ENCODE measurements at regions not wholly inside any gene's neighbourhood (a gene's known extent, or its start where the extent isn't known, plus 50 kb on each side); places are given as distances from the start of the nearest gene placed in this dataset.

DNA sequence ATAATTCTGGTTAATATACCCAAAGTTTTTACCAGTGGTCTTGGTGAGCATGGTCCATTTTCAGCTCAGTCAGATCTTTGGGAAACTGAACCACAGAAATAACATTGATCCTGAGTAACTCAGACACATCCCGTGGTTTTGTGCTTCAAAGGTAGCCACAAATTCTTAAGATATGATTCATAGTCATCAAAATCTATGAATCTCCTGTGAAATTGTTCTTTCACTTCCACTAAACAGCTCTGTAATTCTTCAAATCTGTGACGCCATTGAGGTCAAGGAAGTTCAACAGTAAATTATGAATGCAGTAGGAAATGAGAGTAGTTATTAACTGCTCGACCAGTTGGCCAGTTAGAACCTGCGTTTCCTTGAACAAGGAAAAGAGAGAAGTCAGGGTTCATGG is 147.3 kb downstream of the IRS1 start:
- no peak for DNase-seq

DNA sequence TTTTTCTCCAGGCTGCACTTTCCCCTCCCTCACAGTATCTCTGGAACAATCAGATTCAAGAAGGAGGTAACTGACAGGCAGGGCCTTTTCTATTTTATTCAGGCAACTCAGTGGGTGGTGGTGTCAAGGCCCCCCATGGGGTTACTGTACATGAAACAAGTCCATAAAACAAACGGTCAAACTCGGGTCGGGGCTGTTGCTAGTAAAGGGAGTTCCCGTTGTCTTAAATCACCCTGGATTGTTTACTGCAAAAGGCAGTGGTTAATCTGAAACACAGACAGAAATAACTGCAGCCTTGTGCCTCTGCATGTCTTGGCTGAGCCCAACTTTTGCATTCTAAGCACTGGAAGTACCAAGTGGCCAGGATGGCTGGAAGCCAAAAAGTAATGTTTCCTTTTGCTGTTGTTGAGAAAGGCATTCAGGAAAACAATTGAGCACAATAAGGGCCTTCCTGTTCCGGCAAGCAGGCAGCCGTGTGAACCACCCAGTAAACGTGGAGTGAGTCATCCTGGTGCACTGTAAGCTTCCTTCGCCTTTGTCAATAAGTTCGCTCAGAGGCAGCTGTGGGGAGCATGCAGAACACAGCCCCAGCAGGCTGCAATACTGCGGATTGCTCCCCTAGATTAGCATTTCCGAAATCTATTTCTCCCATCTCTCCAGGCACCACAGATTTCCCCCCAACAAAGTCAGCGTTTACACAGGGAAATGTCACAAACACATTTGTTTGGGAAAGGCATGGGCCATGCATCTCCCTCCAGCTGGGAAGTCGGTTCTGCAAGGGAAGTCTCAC is 149.6 kb downstream of the IRS1 start:
- DNase-seq: peak; percentile 6

DNA sequence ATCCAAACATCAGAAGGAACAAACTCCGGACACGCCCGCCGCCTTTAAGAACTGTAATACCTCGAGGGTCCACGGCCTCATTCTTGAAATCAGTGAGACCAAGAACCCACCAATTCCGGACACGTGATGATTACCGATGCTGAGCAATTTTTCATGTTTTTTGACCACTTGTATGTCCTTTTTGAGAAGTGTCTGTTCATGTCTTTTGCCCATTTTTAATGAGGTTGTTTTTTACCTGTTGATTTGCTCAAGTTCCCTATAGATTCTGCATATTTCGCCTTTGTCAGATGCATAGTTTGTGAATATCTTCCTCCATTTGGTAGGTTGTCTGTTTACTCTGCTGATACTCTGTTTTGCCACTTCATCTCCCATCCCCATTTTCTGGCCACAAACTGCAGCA is 150.4 kb downstream of the IRS1 start:
- no peak for DNase-seq

DNA sequence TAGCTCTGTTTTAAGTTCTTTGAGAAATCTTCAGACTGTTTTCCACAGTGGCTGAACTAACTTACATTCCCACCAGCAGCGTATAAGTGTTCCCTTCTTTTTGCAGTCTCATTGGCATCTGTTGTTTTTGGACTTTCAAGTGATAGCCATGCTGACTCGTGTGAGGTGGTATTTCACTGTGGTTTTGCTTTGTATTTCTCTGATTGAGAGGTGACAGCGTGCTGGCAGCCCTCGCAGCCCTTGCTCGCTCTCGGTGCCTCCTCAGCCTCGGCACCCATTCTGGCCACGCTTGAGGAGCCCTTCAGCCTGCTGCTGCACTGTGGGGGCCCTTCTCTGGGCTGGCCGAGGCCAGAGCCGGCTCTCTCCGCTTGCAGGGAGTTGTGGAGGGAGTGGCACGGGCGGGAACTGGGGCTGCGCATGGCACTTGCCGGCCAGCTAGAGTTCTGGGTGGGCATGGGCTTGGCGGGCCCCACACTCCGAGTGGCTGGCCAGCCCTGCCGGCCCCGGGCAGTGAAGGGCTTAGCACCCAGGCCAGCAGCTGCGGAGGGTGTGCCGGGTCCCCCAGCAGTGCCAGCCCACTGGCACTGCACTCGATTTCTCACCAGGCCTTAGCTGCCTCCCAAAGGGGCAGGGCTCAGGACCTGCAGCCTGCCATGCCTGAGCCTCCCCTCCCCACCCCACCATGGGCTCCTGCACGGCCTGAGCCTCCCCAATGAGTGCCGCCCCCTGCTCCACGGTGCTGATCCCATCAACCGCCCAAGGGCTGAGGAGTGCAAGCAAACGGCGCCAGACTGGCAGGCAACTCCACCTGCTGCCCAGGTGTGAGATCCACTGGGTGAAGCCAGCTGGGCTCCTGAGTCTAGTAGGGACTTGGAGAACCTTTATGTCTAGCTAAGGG is 151.8 kb downstream of the IRS1 start:
- no peak for DNase-seq

DNA sequence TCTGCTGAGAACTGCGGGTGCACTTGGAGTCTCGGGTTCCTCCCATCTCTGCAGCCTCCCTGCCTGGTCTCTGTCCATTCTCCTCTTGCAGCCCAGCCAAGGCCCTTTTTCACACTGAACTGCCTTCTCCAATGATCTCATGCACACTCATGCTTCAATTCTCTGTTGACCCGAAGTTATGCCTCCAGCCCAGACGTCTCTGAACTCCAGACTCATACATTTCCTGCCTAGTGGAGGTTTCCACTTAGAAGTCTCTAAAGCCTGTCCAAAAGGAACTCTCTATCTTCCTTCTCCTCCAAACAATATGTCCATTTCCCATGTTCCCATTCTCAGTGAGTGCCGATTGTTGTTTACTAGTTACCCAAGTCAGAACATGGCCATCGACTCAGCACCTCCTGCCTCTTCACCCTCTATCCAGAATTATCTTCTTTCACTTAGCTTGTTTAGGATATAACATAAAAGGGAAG is 155.2 kb downstream of the IRS1 start:
- no peak for DNase-seq

DNA sequence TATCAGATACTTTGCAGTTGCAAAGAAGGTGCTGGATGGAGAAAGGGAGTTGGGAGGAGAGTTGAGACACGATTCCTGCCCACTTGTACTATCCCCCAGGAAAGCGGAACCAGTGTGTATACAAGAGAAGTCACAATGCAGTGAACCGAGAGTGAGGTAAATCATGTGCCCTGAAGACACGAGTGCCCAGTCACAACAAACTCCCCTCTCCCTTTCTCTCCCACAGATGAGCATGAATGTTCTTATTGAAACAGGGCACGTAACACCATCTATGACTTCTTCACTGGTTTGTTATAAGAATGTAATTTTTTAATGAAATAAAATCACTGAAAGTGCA is 155.7 kb downstream of the IRS1 start:
- no peak for DNase-seq

DNA sequence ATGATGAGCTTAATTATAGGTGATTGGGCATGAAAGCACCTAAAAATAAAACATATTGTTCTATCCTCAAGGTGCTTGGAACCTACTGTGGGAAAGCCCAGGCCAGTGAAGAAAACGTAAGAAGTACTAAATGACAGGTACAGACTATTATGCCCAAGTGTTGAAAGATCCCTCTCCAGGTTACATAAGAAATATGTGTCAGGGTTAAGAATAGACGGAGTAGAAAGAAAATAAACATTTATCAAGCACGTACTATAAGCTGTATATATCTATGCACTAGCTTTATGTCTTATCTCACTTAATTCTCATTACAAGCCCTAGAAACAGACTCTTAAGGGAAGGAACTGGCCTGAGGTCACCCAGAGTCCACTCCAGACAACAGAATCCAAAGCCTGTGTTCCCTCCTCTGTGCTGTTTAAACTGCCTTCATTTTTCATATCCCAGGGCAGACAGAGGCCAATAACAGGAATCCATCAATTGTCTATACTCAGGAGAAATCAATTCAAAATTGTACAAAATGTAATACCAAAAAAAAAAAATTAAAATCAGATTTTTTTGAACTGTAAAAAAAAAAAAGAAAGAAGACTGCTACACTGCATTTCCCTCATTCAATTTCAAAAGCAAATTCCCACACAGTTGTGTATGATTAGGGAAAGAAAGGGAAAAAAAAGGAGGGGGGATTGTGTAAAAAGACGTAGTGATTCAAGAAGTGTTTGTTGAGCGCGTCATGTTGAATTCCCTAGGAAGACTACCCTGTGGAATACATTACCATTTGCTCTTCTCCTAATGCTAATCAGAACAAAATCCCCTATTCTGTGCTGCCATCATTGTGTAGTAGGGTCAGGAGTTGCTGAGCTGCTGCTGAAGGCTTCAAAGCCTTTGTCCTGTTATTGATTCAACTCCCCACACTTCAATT is 156.3 kb downstream of the IRS1 start:
- DNase-seq: no peak

DNA sequence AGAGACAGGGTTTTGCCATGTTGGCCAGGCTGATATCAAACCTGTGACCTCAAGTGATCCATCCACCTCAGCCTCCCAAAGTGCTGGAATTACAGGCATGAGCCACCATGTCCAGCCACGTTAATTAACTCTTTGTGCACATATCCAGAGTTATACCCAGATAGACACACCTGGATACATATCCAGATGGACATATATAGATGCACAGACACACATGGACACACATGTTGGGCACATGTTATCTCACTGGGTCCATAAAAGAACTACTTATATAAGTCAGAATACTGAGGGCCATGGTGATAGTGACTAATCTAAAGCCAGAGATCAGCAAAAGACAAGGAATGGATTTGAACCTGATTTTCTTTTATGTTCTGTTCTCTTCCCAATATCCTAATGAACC is 158.6 kb downstream of the IRS1 start:
- no peak for DNase-seq

DNA sequence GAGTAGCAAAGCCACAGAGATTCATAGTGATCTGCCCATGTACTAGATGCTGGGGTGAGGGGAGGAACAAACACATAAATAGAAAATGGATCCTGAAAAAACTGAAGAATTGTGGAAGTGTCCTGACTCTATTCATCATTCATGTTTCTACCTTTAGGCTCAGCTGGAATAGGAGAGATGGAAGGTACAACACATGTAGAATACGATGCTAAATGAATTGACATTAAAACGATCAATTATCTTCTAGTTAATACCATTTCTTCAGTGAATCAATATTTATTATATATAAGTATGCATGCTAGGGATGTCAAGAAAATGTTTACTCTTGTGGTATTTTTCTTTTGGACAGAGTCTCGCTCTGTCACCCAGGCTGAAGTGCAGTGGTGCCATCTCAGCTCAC is 159.1 kb downstream of the IRS1 start:
- no peak for DNase-seq

DNA sequence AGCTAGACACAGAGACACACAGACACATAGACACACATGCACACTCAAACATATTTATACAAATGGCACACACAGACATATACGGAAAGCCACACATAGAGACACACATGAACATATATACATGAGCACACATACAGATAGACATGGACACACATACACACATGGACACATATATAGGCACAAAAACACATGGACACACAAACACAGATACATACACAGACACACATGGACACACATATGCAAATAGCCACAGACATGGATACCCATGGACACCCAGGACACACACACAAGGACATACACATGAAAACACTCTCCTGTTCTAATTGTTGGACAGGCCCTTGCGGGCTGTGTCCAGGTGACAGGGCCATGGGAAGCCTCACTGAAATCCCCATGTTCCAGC is 160.1 kb downstream of the IRS1 start:
- no peak for DNase-seq

DNA sequence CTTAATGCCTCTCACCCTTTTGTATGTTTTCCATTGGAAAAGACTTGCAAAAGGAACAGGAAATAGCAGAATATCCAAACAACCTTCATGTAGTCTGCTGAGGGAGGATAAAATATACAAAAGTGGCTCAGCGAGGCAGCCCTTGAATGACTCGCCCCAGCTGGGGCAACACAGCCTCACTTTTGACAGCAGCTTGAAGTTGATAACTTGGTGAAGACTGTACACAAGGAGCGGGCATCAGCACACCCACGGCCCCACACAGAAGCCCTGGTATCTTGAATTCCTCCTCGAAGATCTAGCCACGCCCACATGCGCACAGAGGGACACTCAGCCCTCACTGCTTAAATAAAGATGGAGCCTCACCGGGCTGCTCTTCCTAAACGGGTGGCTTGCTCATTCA is 161.0 kb downstream of the IRS1 start:
- DNase-seq: no peak

DNA sequence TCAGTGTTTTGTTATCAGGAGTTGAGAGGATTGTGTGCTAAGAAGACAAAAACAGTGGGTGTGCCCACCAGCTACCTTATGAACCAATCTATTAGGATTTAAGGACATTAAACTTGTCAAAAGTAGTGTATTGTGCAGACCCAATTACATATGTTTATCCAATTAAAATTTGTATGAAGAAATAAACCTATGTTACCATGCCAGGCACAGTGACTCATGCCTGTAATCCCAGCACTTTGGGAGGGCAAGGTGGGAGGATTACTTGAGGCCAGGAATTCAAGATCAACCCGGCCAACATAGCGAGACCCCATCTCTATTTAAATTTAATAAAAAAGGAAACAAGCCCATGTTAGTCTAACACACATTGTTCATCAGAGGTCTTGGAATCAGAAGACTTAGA is 162.2 kb downstream of the IRS1 start:
- no peak for DNase-seq

DNA sequence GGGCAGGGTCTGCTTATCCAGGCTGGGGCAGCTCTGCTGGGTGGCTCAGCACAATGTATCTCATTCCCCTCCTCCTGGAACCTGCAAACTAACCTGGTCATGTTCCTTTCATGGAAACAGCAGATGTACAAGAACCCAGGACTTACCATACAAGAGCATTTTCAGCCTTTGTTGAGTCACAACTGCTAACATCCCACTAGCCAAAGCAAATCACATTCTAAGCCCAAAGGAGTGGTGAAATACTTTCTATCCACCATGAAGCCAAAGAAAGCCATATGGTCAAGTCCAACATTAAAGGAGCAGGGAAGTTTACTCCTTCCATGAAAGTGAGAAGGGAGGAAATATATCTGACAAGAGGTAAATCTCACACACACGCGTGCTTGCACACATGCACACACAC is 163.0 kb downstream of the IRS1 start:
- no peak for DNase-seq

DNA sequence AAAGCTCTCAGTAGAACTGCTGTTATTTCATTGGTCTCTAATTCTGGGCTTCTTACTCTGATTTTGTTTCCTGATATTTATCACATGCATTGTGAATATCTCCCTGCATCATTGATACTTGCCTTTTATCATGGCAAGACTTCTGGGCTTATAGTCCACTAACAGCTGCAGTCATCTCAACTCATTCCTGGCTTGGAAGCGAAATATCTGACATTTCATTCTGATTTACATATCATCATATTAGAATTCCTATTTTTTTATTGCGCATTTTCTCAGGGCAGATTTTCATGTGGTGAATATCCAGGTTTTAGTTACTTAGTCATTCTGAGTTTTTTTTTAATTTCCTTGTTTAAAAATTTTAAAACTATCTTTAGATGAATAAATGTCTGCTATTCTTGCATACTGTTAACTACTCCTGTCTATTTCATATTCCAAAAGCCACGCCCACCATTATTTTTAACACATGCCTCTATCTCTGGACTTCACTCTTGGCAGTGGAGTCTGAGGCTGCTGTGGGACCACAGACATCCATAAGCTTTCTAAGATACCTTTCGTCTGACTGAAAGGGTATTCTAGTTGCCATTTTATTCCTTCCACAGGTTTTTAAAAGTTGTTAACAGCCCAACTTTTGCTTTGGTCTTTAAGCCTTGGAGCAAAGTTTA is 164.5 kb downstream of the IRS1 start:
- DNase-seq: no peak

DNA sequence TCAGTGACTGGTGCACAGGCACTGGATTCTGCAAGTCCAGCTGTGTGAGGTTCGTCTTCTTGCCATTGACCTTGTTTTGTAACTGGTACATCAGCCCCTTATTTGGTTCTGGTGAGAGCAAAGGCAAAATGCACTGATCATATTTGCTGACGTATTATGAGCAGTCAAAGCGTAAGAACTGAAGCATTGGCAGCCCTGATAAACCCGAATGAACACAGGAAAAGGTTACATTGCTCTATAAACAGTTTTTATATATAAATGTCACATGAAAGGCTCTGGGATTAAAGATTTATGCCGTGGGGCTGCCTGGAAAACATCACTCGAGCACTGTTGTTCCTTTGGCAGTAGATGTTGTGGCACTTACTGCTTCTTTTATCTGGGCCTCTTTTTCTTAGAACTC is 167.9 kb downstream of the IRS1 start:
- DNase-seq: no peak

DNA sequence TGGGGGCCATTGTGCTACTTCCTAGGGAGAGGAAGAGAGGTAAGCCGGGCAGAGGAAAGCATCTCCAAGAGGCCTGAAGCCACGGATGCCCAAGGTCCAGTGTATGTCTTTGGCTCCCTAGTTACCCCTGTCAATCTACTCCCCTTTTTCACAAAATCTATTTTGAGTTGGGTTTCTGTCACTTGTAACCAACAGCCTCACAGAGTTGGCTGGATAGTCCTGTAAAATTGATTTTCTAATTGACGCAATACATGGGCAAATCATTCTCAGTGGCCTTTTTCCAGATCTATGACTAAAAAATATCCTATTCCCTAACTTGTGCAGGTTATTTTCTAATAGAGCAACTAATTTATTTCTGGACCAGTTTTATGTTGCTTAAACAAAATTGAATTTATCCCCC is 168.4 kb downstream of the IRS1 start:
- DNase-seq: no peak

DNA sequence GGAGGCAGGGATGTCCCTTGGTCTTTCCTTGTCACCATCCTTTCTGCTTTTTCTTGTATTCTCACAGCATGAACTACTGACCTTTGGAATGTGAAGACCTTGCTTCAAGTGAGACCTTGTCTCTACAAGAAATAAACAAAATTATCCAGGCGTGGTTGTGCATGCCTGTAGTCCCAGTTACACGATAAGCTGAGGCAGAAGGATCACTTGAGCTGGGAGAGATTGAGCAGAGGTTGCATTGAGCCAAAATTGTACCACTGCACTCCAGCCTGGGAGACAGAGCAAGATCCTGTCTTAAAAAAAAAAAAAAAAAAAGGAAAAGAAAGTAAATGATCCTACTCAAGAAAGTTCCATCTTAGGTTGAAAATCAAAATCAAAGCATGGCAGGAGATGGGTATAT is 173.7 kb downstream of the IRS1 start:
- DNase-seq: no peak

DNA sequence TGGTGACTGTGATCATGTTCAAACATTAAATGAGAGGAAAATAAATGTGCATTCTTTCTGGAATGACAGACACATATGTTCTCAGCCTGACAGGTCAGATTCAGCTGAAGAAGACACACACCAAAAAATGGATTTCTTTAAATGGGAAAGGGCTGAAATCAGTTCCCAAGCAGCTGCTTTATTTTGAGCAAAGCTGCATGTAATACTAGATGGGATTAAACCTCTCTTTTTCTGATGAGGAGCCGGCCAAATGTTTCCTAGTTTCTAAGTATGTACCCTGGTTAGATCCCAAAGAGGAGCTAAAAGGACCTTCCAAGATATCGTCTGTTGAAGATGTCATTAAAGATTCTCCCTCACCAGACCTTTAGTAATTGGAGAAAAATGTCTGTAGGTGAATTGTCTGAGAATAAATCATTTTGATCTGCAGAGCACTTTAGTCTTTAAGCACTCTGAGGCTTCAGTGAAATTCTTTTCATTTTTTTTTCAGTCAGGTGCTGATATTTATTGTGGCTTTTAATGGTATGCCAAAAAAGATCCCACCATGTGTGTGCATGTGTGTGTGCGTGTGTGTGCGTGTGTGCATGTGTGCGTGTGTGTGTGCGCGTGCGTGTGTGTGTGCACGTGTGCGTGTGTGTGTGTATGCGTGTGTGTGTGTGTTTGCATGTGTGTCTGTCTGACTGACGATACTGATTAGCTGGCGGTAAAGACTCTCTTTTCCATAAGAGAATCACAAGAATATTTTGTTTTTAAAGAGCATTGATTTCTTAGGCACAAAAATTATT is 175.8 kb downstream of the IRS1 start:
- no peak for DNase-seq

DNA sequence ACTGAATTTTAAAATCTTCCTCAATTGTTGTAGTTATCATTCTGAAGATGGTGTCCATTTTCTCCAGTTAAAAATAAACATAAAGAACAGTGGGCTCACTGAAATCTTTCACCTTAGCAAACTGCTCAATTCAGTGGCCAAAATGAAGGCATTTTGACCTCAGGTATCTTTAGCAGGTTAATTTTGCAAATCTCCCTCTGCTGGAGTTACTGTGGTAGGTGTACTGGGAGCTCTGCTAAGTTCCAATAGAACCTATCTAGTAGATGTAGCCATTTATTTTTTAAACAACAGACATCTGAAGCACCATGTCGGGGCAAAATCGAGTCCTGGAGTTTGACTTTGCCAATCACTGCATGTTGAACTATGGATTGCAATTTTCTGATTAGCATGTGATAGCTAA is 177.1 kb downstream of the IRS1 start:
- DNase-seq: no peak

DNA sequence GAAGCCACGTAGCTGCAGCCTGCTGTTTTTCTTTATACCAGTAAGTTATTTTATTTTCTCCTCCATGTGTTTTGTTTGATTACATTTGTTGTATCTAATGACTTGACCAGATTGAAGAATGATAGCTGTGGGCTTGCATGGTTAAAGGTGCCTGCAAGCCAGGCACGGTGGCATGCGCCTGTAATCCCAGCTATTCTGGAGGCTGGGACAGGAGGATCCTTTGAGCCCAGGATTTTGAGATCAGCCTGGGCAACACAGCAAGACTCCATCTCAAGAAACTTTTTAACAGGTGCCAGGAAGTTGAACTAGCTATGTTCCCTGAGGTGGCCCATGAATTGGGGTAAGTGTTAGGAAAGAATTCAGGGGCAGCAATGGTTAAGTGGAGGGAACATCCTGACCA is 179.4 kb downstream of the IRS1 start:
- DNase-seq: no peak

DNA sequence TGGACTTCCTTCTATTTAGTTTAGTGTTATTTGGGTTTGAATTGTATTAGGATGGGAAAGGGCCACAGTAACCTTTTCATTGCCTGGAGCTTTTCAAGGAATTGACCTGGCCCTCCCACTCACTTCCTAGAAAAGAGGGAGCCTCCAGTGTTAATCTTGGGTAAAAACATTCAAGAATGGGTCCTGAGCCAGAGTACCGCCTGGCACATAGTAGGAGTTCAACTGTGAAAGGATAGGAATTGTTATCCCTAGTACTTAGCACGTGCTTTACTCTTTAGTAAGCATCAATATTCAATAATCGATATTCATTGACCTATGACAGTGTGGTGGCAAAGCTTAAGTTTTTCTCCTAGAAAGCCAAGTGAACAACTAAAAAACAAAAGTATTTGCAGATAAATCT is 179.9 kb downstream of the IRS1 start:
- no peak for DNase-seq

Data from stimulated activated CD4-positive, alpha-beta T cell treated with anti-CD3 and anti-CD28 coated beads, Interleukin-12 subunit alpha, Interleukin-12 subunit beta, amount 100 ng/mL, for 4 hours (primary cell).